GM10248 (cell line): ENCODE measurements at regions not wholly inside any gene's neighbourhood (a gene's known extent, or its start where the extent isn't known, plus 50 kb on each side); places are given as distances from the start of the nearest gene placed in this dataset.

Experiments used
- CTCF ChIA-PET: fragments of 300-600 bp; sonication (Branson Sonifier 250); formaldehyde crosslinking; extraction: SDS; loops from one replicate; lab custom pipeline; 2021; ENCODE audit warnings: antibody characterized with exemption; lab: Yijun Ruan, JAX
- POLR2A ChIA-PET: fragments of 350-650 bp; sonication (Branson Sonifier 250); formaldehyde crosslinking; extraction: SDS; loops from one replicate; lab custom pipeline; 2020; ENCODE audit warnings: antibody characterized with exemption; lab: Yijun Ruan, JAX
- DNase-seq: peaks from one replicate; pipeline ENCODE4 v3.0.0; 2012; ENCODE audit errors: extremely low spot score
- CTCF ChIP-seq: IDR thresholded peaks from 2 replicates; pipeline ENCODE4 v1.5.1; 2012; ENCODE audit warnings: mild to moderate bottlenecking, low read depth; ENCODE audit errors: extremely low read depth, missing control alignments, control extremely low read depth

DNA sequence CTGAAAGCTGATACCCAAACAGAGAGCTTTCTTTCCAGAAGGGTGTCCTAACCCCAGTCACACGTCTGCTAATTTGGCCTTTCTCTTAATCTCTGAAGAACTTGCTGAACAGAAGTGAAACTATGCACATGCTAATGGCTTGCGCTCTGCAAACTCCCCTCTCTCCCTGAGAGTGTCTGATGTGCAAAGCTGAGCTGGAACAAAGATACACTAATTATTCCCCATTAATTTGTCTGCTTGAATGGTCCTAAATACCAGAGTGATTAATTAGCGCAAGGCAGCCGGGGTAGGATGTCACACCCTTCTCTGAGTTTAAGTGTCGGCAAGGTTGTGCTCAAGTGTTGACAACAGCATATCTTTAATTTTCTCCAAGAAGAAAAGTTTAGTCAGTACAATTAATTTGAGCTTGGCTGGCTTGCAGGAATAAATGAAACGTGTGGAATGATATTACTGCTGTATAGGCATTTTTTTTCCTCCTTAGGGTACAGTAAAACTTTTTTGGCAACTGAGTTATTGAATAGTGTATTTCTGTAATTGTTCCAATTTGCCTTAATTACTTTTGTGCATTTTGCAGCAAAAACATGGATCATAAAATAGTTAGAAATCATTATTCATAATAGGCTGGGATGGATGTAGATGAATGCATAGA is 715.9 kb upstream of the POU3F2 start:
- DNase-seq: no peak
- POLR2A ChIA-PET: no interaction called here
- CTCF ChIA-PET: no interaction called here

GRCh38 chr6:98124171-98124570 is 710.2 kb upstream of the POU3F2 start:
- ChIA-PET CTCF (no interaction called here), POLR2A (no interaction called here)
- no peak for TF ChIP-seq CTCF
- no peak for DNase-seq

More for the DNA sequence above, 715.9 kb upstream of the POU3F2 start:
- no peak for TF ChIP-seq CTCF

DNA sequence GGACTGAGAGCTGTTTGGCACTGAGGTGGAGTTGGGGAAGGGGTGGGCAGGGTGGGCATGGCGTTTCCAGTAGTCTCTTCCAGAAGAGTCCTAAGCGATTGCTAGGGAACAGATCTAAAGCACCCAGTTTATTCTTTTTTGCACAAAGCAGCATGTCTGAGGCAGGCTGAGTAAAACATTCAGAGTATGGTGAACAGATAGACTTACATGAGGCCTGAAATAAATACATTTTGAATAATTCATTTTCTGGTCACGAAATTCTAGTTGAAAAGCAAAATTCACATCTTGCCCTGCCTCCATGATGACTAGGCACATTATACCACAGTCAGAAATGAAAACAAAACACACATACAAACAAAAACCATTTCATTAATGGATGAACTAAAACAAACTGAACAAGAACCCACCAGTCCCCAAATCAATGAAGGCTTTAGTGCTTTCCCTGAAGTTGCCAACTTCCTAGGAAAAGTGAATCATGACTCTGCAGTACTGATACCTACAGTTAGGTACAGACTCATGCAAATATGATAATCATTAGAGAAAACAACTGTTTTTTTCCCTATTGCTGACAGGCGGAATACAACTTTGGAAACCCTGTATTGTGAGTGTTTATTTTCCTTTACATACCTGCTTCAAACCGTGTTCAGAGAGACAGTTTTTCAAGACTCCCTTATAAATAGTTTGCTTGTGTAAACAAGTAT is 702.9 kb upstream of the POU3F2 start:
- no peak for TF ChIP-seq CTCF
- ChIA-PET POLR2A (no interaction called here), CTCF (interaction anchor here (1.4 kb wide), 1 partner anchor 12 kb away, joined by 4 read pairs; no protein-coding TSS in a partner anchor)
- DNase-seq: no peak

DNA sequence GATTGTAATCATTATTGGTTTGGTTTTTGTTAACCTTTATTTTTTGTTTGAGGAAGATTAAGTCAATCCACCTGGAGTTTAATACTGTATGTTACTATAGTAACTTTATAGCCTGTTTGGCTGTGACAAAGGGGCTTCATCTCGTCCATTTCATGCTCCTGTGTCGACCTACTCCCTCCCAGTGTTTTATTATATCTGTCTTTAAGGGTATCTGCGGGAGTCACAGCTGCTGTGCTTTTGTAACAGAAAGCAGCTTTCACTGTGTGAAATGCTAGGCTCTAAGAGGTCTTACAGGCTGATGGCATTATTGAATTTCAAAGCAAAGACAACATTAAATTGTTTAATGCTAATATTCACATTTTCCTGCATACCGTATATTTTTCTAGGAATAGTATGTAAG is 698.0 kb upstream of the POU3F2 start:
- ChIA-PET POLR2A (no interaction called here), CTCF (no interaction called here)
- no peak for DNase-seq
- TF ChIP-seq CTCF: no peak

DNA sequence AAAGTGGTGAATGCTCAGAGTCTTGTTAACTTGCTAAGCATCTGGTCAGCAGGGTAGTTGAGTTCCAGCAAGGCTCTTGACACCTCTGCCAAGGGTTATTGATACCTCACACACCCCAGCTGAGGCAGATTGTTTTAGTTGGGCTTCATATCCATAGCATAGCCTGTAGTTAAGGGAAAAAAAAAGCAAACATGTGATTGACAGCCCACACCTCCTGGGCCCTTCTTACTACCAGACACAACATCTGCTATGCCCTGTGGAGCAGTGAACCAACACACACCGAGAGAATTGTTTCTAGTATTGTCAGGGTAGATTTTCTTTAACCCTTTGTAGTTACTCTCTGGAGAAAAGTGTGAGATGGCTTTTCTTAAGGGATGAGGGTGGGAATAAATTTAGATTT is 697.0 kb upstream of the POU3F2 start:
- POLR2A ChIA-PET: no interaction called here
- no peak for DNase-seq
- no peak for TF ChIP-seq CTCF
- CTCF ChIA-PET: no interaction called here

GRCh38 chr6:98142839-98143238 is 691.5 kb upstream of the POU3F2 start:
- CTCF ChIA-PET: interaction anchor here (1.1 kb wide), 1 partner anchor 11 kb away, joined by 4 read pairs; no protein-coding TSS in a partner anchor
- no peak for DNase-seq
- POLR2A ChIA-PET: no interaction called here
- no peak for TF ChIP-seq CTCF
